ENCODE measurements at regions not wholly inside any gene's neighbourhood (a gene's known extent, or its start where the extent isn't known, plus 50 kb on each side); places are given as distances from the start of the nearest gene placed in this dataset.

DNA sequence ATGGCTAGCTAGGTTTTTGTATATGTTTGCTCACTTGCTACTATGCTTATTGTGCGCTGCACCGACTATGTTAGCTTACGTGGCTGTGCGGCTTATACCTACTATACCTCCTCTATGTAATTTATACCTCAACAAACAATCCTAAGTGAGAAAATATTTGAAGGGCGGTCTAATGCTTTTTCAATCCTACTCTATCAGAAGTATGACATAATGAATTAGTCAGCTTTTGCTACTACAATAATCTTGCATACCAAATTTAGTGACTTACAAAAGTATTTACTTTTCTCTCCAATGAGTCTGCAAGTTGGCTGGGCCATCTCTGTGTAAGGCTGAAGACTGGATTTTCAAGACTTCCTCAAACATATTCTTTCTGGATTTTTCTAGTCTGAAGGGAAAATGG is 391.2 kb upstream of the NECTIN3 start:
- TF ChIP-seq POLR2A (IDR thresholded peaks at IDR 0.05; ENCODE audit: low read length) (no peak), GATA1 (IDR thresholded peaks at IDR 0.05; ENCODE audit: low read depth, low read length) (no peak)

Data from erythroblast (primary cell).